Endothelial cell of umbilical vein (primary cell): ENCODE measurements at regions not wholly inside any gene's neighbourhood (a gene's known extent, or its start where the extent isn't known, plus 50 kb on each side); places are given as distances from the start of the nearest gene placed in this dataset.

ENCODE experiments used
- EZH2 ChIP-seq: IDR thresholded peaks from 2 replicates; pipeline ENCODE4 v1.6.1; 2012; ENCODE audit warnings: borderline replicate concordance, low read depth, mild to moderate bottlenecking, moderate library complexity, low read length, inconsistent platforms; ENCODE audit not compliant: severe bottlenecking
- FOS ChIP-seq: IDR thresholded peaks from 2 replicates; pipeline ENCODE4 v1.6.1; 2011; ENCODE audit warnings: mild to moderate bottlenecking, low read length, moderate library complexity, borderline replicate concordance; ENCODE audit not compliant: insufficient read depth
- MYC ChIP-seq: IDR thresholded peaks from one replicate; pipeline ENCODE4 v1.6.1; 2011; ENCODE audit warnings: mild to moderate bottlenecking, low read depth, low read length
- POLR2A ChIP-seq: IDR thresholded peaks from 2 replicates; pipeline ENCODE4 v1.6.1; 2012; ENCODE audit warnings: low read depth, mild to moderate bottlenecking, control low read depth, low read length
- POLR2AphosphoS5 ChIP-seq: IDR thresholded peaks from 2 replicates; pipeline ENCODE4 v1.6.1; 2012; ENCODE audit warnings: low read depth, mild to moderate bottlenecking, control low read depth, low read length, moderate library complexity; ENCODE audit not compliant: insufficient read depth
- TF ChIP-seq, protein P1 (sequence below), 2 donors: IDR thresholded peaks; 1 replicate in 1 of 2; 2 replicates in 1 of 2; pipeline ENCODE4 v1.5.1; 2011; ENCODE audit warnings: low read length in 2 of 2, mild to moderate bottlenecking in 2 of 2, moderate library complexity in 2 of 2, control low read depth in 1 of 2, inconsistent platforms in 1 of 2, low read depth in 1 of 2; ENCODE audit not compliant: insufficient read depth in 1 of 2; ENCODE audit errors: extremely low read depth in 1 of 2
- TF ChIP-seq, protein P2 (sequence below): IDR thresholded peaks from 2 replicates; pipeline ENCODE4 v1.6.1; 2011; ENCODE audit not compliant: insufficient read depth, insufficient read length

DNA sequence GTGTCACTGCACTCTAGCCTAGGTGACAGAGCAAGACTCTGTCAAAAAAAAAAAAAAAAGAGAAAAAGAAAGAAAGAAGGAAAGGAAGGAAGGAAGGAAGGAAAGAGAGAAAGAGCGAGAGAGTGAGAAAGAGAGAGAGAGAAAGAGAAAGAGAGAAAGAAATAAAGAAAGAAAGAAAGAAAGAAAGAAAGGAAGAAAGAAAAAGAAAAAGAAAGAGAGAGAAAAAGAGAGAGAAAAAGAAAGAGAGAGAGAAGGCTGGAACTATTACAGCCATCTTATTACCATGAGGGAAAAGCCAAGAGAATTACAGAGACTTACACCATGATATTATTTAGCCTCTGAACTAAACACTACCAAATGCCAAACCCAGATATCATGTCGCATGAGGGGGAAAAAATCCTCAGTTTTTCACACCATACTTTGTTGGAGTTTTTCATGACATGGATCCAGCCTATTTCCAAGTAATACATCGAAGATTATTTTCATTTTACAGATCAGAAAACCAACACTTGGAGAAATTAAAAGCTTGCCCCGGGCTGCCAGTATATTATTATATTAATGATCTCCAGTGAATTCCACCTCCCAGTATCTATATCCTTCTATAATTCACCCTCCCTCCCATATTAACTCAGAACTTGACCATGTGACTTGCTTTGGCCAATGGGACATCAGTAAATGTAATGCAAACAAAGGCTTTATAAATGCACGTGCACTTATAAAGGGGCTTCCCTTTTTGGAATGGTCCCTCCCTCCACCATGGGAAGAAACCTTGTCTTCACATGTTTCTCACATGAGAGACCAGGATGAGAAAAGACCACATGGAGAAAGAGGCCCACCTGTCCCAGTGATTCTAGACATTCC, 148.6 kb downstream of the MIS18A start:
- TF ChIP-seq, protein P1, sequence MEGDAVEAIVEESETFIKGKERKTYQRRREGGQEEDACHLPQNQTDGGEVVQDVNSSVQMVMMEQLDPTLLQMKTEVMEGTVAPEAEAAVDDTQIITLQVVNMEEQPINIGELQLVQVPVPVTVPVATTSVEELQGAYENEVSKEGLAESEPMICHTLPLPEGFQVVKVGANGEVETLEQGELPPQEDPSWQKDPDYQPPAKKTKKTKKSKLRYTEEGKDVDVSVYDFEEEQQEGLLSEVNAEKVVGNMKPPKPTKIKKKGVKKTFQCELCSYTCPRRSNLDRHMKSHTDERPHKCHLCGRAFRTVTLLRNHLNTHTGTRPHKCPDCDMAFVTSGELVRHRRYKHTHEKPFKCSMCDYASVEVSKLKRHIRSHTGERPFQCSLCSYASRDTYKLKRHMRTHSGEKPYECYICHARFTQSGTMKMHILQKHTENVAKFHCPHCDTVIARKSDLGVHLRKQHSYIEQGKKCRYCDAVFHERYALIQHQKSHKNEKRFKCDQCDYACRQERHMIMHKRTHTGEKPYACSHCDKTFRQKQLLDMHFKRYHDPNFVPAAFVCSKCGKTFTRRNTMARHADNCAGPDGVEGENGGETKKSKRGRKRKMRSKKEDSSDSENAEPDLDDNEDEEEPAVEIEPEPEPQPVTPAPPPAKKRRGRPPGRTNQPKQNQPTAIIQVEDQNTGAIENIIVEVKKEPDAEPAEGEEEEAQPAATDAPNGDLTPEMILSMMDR (IDR thresholded peaks at IDR 0.05; ENCODE audit: extremely low read depth in 1 of 2, insufficient read depth in 1 of 2, low read depth in 1 of 2, low read length in 2 of 2), result no peak
- TF ChIP-seq POLR2AphosphoS5 (no peak), POLR2A (no peak), EZH2 (no peak), FOS (no peak), MYC (no peak)
- TF ChIP-seq, protein P2, sequence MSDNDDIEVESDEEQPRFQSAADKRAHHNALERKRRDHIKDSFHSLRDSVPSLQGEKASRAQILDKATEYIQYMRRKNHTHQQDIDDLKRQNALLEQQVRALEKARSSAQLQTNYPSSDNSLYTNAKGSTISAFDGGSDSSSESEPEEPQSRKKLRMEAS, result no peak
